ENCODE measurements at regions not wholly inside any gene's neighbourhood (a gene's known extent, or its start where the extent isn't known, plus 50 kb on each side); places are given as distances from the start of the nearest gene placed in this dataset.

DNA sequence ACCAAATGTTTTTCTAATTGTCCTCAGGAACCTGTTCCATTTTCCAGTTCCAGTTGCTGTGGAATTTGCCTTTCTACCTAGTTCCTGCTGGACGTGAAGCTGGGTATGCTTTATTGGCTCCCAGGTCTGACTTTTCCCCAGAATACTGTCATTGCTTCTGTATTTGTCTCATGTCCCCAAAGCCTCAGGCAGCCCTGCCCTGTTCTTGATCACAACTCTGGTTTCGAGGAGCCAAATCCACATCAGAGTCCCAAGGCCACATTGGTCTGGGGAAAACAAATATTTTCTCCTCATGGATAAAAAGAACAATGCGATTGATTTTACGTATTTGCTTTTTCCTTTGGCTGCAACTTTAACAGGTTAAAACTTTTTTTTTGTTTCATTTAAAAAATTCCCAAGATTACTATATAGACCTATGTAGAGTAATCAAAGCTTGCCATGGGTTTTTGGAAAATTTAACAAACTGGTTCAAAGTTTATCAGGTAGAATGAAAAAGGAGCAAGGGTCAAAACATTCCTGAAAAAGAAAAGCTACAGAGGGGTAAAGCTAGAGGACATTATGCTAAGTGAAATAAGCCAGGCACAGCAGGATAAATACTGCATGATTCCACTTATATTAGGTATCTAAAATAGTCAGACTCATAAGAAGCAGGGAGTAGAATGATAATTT is 85.2 kb downstream of the MDH1 start (continued):
- TF ChIP-seq, protein P1, sequence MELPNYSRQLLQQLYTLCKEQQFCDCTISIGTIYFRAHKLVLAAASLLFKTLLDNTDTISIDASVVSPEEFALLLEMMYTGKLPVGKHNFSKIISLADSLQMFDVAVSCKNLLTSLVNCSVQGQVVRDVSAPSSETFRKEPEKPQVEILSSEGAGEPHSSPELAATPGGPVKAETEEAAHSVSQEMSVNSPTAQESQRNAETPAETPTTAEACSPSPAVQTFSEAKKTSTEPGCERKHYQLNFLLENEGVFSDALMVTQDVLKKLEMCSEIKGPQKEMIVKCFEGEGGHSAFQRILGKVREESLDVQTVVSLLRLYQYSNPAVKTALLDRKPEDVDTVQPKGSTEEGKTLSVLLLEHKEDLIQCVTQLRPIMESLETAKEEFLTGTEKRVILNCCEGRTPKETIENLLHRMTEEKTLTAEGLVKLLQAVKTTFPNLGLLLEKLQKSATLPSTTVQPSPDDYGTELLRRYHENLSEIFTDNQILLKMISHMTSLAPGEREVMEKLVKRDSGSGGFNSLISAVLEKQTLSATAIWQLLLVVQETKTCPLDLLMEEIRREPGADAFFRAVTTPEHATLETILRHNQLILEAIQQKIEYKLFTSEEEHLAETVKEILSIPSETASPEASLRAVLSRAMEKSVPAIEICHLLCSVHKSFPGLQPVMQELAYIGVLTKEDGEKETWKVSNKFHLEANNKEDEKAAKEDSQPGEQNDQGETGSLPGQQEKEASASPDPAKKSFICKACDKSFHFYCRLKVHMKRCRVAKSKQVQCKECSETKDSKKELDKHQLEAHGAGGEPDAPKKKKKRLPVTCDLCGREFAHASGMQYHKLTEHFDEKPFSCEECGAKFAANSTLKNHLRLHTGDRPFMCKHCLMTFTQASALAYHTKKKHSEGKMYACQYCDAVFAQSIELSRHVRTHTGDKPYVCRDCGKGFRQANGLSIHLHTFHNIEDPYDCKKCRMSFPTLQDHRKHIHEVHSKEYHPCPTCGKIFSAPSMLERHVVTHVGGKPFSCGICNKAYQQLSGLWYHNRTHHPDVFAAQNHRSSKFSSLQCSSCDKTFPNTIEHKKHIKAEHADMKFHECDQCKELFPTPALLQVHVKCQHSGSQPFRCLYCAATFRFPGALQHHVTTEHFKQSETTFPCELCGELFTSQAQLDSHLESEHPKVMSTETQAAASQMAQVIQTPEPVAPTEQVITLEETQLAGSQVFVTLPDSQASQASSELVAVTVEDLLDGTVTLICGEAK (IDR thresholded peaks at IDR 0.05; ENCODE audit: borderline replicate concordance), result no peak
- TF ChIP-seq ZNF24 (IDR thresholded peaks at IDR 0.05), result no peak
- no peak for TF ChIP-seq KDM1A (IDR thresholded peaks at IDR 0.05; ENCODE audit: borderline replicate concordance)
- TF ChIP-seq CBFB (IDR thresholded peaks at IDR 0.05; ENCODE audit: low read depth), result no peak
- no peak for TF ChIP-seq TCF7 (IDR thresholded peaks at IDR 0.05; ENCODE audit: borderline replicate concordance)
- TF ChIP-seq BACH1 (IDR thresholded peaks at IDR 0.05; ENCODE audit: borderline replicate concordance), result no peak

DNA sequence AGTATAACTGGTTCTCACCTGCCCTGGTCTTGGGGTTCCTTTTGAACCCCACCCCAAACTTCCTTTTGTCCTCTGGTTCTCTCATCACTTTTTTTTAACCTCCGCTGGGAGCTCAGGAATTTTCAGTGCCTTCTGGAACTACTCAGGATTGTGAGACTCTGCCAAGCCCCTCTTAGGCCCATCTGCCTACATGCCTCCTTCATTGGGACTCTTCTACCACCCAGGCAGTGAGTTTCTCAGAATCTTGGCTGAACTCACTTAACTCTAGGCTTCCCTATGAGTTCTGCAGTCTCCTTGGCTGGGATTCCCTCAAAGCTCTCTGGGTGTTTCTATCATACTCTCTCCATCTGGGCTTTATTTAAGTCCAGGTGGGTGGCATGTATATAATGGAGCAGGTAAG is 86.3 kb downstream of the MDH1 start:
- no peak for ATAC-seq
- DNase-seq (ENCODE audit: low read depth, low spot score), result no peak
- ChIA-PET RAD21 (ENCODE audit: unreplicated experiment) (no interaction called here), POLR2A (no interaction called here), SMC1A (ENCODE audit: uncharacterized antibody, unreplicated experiment) (interaction anchor here (0.6 kb wide), 1 partner anchor 1099 kb away, joined by 3 read pairs; no protein-coding TSS in a partner anchor), CTCF (interaction anchor here (0.7 kb wide), 1 partner anchor 7 kb away, joined by 4 read pairs; no protein-coding TSS in a partner anchor)
- Histone ChIP-seq H3K27me3 (replicated peaks in 1 of 2; ENCODE audit: control insufficient read depth in 2 of 2, insufficient read depth in 2 of 2, low read length in 1 of 2) (no peaks in the 10 kb centered on the region), H2AFZ (ENCODE audit: control insufficient read depth, low read depth, low read length) (no peak overlapping the region), H3K9ac (ENCODE audit: control insufficient read depth, insufficient read depth, low read length) (no peak overlapping the region), H4K20me1 (ENCODE audit: control insufficient read depth, insufficient read depth) (no peaks in the 10 kb centered on the region), H3K4me1 (ENCODE audit: control insufficient read depth, insufficient read depth, low read length) (0 out of 2 replicates have a peak, but pooled peaks cover 2% of the 10 kb centered on the region), H3K4me3 (no peak overlapping the region), H3K27ac (ENCODE audit: control insufficient read depth, insufficient read depth) (no peak overlapping the region), H3K36me3 (ENCODE audit: control insufficient read depth in 2 of 2, insufficient read depth in 2 of 2, low read length in 1 of 2) (no peaks in the 10 kb centered on the region), H3K9me3 (replicated peaks; ENCODE audit: control insufficient read depth, insufficient read depth, low read length) (no peaks in the 10 kb centered on the region), H3K79me2 (ENCODE audit: control insufficient read depth, insufficient read depth, low read length) (no peaks in the 10 kb centered on the region), H3K4me2 (ENCODE audit: control insufficient read depth, insufficient read depth) (no peak overlapping the region)
- BruUV-seq (replicated peaks), result no TSS peak
- FAIRE-seq, result no peak
- TF ChIP-seq NFIC (IDR thresholded peaks at IDR 0.05; ENCODE audit: low read depth, low read length), result no peak
- TF ChIP-seq CBX5 (IDR thresholded peaks at IDR 0.05; ENCODE audit: low read depth), result no peak
- TF ChIP-seq SMC3 (IDR thresholded peaks at IDR 0.05; ENCODE audit: borderline replicate concordance, low read length), result no peak
- TF ChIP-seq ZNF24 (IDR thresholded peaks at IDR 0.05), result no peak
- WGBS (ENCODE audit: insufficient coverage, insufficient replicate concordance, low lambda C conversion rate, missing lambda C conversion rate), result no CpG with 5 or more reads among the region's 1 CpG
- in situ Hi-C loops (cut with MboI), result no loop called here
- intact Hi-C loops (cut with micrococcal nuclease; ENCODE audit: unreplicated experiment), result no loop called here

Data from GM12878 (cell line).